Prostate gland (tissue), 2 donors: ENCODE measurements at regions not wholly inside any gene's neighbourhood (a gene's known extent, or its start where the extent isn't known, plus 50 kb on each side); places are given as distances from the start of the nearest gene placed in this dataset.
"Not testable (repeated sequence)": the region's sequence is repeated elsewhere in the genome, so short reads cannot be mapped to it uniquely, and the experiment has no call there.

Experiments
- POLR2A ChIP-seq: fragments of 450-650 bp; IDR thresholded peaks from one replicate; pipeline ENCODE4 v1.6.1; 2016; ENCODE audit warnings: antibody characterized with exemption, mild to moderate bottlenecking
- POLR2AphosphoS5 ChIP-seq: sonication (generic); formaldehyde crosslinking; IDR thresholded peaks from one replicate; pipeline ENCODE4 v1.6.1; 2017; ENCODE audit warnings: antibody characterized with exemption
- TF ChIP-seq, protein P1 (sequence below), 4 experiments: fragments of 200-600 bp in 2 of 4; fragments of 450-650 bp in 2 of 4; sonication (generic) in 2 of 4; IDR thresholded peaks; 1 replicate in 3 of 4; 2 replicates in 1 of 4; pipeline ENCODE4 v1.5.1; 2016 to 2019; ENCODE audit warnings: antibody characterized with exemption in 4 of 4, mild to moderate bottlenecking in 2 of 4, moderate library complexity in 2 of 4

DNA sequence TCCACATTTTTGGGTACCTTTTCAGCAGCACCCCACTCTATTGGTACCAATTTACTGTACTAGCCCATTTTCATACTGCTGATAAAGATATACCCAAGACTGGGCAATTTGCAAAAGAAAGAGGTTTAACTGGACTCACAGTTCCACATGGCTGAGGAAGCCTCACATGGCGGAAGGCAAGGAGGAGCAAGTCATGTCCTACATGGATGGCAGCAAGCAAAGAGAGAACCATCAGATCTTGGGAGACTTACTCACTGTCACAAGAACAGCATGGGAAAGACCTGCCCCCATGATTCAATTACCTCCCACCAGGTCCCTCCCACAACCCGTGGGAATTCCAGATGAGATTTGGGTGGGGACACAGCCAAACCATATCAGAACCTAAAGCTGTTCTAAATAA is 58.5 kb upstream of the ATP5MC3 start:
- TF ChIP-seq, protein P1, sequence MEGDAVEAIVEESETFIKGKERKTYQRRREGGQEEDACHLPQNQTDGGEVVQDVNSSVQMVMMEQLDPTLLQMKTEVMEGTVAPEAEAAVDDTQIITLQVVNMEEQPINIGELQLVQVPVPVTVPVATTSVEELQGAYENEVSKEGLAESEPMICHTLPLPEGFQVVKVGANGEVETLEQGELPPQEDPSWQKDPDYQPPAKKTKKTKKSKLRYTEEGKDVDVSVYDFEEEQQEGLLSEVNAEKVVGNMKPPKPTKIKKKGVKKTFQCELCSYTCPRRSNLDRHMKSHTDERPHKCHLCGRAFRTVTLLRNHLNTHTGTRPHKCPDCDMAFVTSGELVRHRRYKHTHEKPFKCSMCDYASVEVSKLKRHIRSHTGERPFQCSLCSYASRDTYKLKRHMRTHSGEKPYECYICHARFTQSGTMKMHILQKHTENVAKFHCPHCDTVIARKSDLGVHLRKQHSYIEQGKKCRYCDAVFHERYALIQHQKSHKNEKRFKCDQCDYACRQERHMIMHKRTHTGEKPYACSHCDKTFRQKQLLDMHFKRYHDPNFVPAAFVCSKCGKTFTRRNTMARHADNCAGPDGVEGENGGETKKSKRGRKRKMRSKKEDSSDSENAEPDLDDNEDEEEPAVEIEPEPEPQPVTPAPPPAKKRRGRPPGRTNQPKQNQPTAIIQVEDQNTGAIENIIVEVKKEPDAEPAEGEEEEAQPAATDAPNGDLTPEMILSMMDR (IDR thresholded peaks at IDR 0.05), result not testable (repeated sequence)
- not testable (repeated sequence) for TF ChIP-seq POLR2A, POLR2AphosphoS5
